ENCODE measurements at regions not wholly inside any gene's neighbourhood (a gene's known extent, or its start where the extent isn't known, plus 50 kb on each side); places are given as distances from the start of the nearest gene placed in this dataset.

GRCh38 chr11:116360221-116360941, 412.4 kb downstream of the BUD13 start:
- no peaks in the 10 kb centered on the region for H3K4me1 ChIP-seq (ENCODE audit: control insufficient read depth in 4 of 4, insufficient read depth in 4 of 4, low read length in 3 of 4)
- 83% methylated on average over 11 of the region's 11 CpGs for WGBS
- TF ChIP-seq REST (IDR thresholded peaks at IDR 0.05) (no peak), HNF4G (IDR thresholded peaks at IDR 0.05) (no peak), ZBTB33 (IDR thresholded peaks at IDR 0.05) (no peak), TAF1 (conservative IDR thresholded peaks at IDR 0.05) (no peak), YY1 (IDR thresholded peaks at IDR 0.05) (no peak), NR2F2 (IDR thresholded peaks at IDR 0.05) (no peak), GABPA (IDR thresholded peaks at IDR 0.05 in 1 of 2, conservative IDR thresholded peaks at IDR 0.05 in 1 of 2) (no peak), RAD21 (IDR thresholded peaks at IDR 0.05) (no peak), JUND (IDR thresholded peaks at IDR 0.05) (no peak), RXRA (IDR thresholded peaks at IDR 0.05) (no peak), FOXA1 (IDR thresholded peaks at IDR 0.05) (no peak), FOXA2 (IDR thresholded peaks at IDR 0.05) (no peak), HNF4A (conservative IDR thresholded peaks at IDR 0.05) (no peak), SP1 (IDR thresholded peaks at IDR 0.05) (no peak), ATF3 (IDR thresholded peaks at IDR 0.05) (no peak)
- TF ChIP-seq, protein P1, sequence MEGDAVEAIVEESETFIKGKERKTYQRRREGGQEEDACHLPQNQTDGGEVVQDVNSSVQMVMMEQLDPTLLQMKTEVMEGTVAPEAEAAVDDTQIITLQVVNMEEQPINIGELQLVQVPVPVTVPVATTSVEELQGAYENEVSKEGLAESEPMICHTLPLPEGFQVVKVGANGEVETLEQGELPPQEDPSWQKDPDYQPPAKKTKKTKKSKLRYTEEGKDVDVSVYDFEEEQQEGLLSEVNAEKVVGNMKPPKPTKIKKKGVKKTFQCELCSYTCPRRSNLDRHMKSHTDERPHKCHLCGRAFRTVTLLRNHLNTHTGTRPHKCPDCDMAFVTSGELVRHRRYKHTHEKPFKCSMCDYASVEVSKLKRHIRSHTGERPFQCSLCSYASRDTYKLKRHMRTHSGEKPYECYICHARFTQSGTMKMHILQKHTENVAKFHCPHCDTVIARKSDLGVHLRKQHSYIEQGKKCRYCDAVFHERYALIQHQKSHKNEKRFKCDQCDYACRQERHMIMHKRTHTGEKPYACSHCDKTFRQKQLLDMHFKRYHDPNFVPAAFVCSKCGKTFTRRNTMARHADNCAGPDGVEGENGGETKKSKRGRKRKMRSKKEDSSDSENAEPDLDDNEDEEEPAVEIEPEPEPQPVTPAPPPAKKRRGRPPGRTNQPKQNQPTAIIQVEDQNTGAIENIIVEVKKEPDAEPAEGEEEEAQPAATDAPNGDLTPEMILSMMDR (IDR thresholded peaks at IDR 0.05; ENCODE audit: low read depth, low read length, missing input control), result no peak
- TF ChIP-seq, protein P2, sequence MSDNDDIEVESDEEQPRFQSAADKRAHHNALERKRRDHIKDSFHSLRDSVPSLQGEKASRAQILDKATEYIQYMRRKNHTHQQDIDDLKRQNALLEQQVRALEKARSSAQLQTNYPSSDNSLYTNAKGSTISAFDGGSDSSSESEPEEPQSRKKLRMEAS (IDR thresholded peaks at IDR 0.05), result no peak
- DNase-seq (ENCODE audit: low spot score), result no peak
- H3K4me3 ChIP-seq (ENCODE audit: low read depth in 1 of 3, low read length in 3 of 3), result no peak overlapping the region
- H3K27ac ChIP-seq (ENCODE audit: low read depth in 1 of 2, low read length in 2 of 2), result no peak overlapping the region
- no peaks in the 10 kb centered on the region for H3K36me3 ChIP-seq (ENCODE audit: control insufficient read depth in 4 of 4, insufficient read depth in 3 of 4, low read depth in 1 of 4, low read length in 3 of 4)
- H3K27me3 ChIP-seq (ENCODE audit: control insufficient read depth in 4 of 4, insufficient read depth in 4 of 4, low read length in 3 of 4), result no peaks in the 10 kb centered on the region
- H3K9ac ChIP-seq (ENCODE audit: low read depth in 1 of 2, low read length in 2 of 2), result no peak overlapping the region
- no peaks in the 10 kb centered on the region for H3K9me3 ChIP-seq (ENCODE audit: control insufficient read depth in 4 of 4, low read length in 3 of 4)
